ENCODE measurements at regions not wholly inside any gene's neighbourhood (a gene's known extent, or its start where the extent isn't known, plus 50 kb on each side); places are given as distances from the start of the nearest gene placed in this dataset.

GRCh38 chr19:28869459-28869858 is 343.5 kb downstream of the UQCRFS1 start:
- Histone ChIP-seq H3K4me2 (ENCODE audit: insufficient read depth, insufficient read length, low read length) (no peak overlapping the region), H4K20me1 (ENCODE audit: control insufficient read depth, insufficient read depth, insufficient read length) (no peaks in the 10 kb centered on the region), H3K79me2 (ENCODE audit: insufficient read depth, low read length) (no peaks in the 10 kb centered on the region), H3T11ph (ENCODE audit: low read length) (no peak overlapping the region), H2BK12ac (ENCODE audit: insufficient read length, low read depth, low read length) (no peak overlapping the region), H4K91ac (ENCODE audit: insufficient read length, low read depth, low read length) (no peak overlapping the region), H2BK5ac (ENCODE audit: insufficient read length, low read length) (no peak overlapping the region), H3K79me1 (ENCODE audit: insufficient read depth, low read depth, low read length, poor library complexity, severe bottlenecking) (no peaks in the 10 kb centered on the region), H3K9me3 (ENCODE audit: control insufficient read depth, low read depth, low read length) (no peaks in the 10 kb centered on the region), H2AFZ (ENCODE audit: low read length) (no peak overlapping the region), H2BK120ac (ENCODE audit: low read depth, low read length, poor library complexity, severe bottlenecking) (no peak overlapping the region), H4K8ac (replicated peaks; ENCODE audit: insufficient read length, low read depth, low read length) (no peak overlapping the region), H3K27ac (ENCODE audit: insufficient read length, low read depth, low read length) (no peak overlapping the region), H3K27me3 (ENCODE audit: insufficient read depth, low read length) (no peaks in the 10 kb centered on the region), H2AK5ac (ENCODE audit: insufficient read length, low read length) (no peak overlapping the region), H3K56ac (ENCODE audit: insufficient read length, low read depth, low read length) (no peak overlapping the region), H3K18ac (ENCODE audit: insufficient read length, low read depth, low read length) (no peak overlapping the region), H3K23me2 (ENCODE audit: insufficient read length, low read depth, low read length, poor library complexity, severe bottlenecking) (no peaks in the 10 kb centered on the region), H2BK20ac (ENCODE audit: low read depth, low read length, poor library complexity, severe bottlenecking) (no peak overlapping the region), H3K4ac (ENCODE audit: low read depth, low read length) (no peak overlapping the region), H3K14ac (ENCODE audit: insufficient read depth, low read length) (no peak overlapping the region), H3K4me1 (ENCODE audit: insufficient read depth, low read length) (no peaks in the 10 kb centered on the region), H2BK15ac (ENCODE audit: low read depth, low read length) (no peak overlapping the region), H3K23ac (ENCODE audit: insufficient read length, low read depth, low read length) (no peak overlapping the region), H3K9ac (ENCODE audit: extremely low read depth, insufficient read length, low read length) (no peak overlapping the region), H4K5ac (ENCODE audit: insufficient read length, low read depth, low read length) (no peak overlapping the region)
- DNase-seq = no peak
- H3K4me3 Mint-ChIP-seq = no peak overlapping the region
- WGBS (ENCODE audit: extremely low coverage, insufficient read length, low lambda C conversion rate) = no CpG with 5 or more reads among the region's 5 CpGs
- peaks cover 0 to 7% (median 0%) of the 10 kb centered on the region in 3 experiments; a peak in 2 of 7 replicates for H3K36me3 Mint-ChIP-seq (ENCODE audit: insufficient read depth in 1 of 3, low read depth in 3 of 3)
- no peak for TF ChIP-seq CTCF (conservative IDR thresholded peaks at IDR 0.05)
- peaks cover 5 to 6% of the 10 kb centered on the region in 2 experiments; a peak in 2 of 4 replicates for H3K4me1 Mint-ChIP-seq
- H3K9me3 Mint-ChIP-seq = peaks cover 8 to 10% of the 10 kb centered on the region in 2 experiments
- no peak overlapping the region for H3K27ac Mint-ChIP-seq
- peaks cover 4% of the 10 kb centered on the region; the same call in 1 of the 2 replicates for H3K27me3 Mint-ChIP-seq (ENCODE audit: low read depth)
